Glomerular endothelial cell (primary cell): ENCODE measurements at regions not wholly inside any gene's neighbourhood (a gene's known extent, or its start where the extent isn't known, plus 50 kb on each side); places are given as distances from the start of the nearest gene placed in this dataset.

Experiments
- DNase-seq: peaks from one replicate; pipeline ENCODE4 v3.0.0-alpha.2; 2011; ENCODE audit warnings: low read depth, low spot score; ENCODE audit errors: extremely low read depth

GRCh38 chr5:124920909-124921666 lies 174.6 kb upstream of the ZNF608 start:
- no peak for DNase-seq

GRCh38 chr5:124921694-124922093 lies 175.3 kb upstream of the ZNF608 start:
- DNase-seq: no peak

- no peak for DNase-seq
Observed at GRCh38 chr5:124922255-124922975, 176.0 kb upstream of the ZNF608 start.

GRCh38 chr5:124923131-124923530 lies 176.7 kb upstream of the ZNF608 start:
- no peak for DNase-seq

- DNase-seq: no peak
Observed at GRCh38 chr5:124924729-124925128, 178.3 kb upstream of the ZNF608 start.

- no peak for DNase-seq
Observed at GRCh38 chr5:124927735-124928134, 181.3 kb upstream of the ZNF608 start.

- no peak for DNase-seq
Observed at GRCh38 chr5:124929000-124929399, 182.6 kb upstream of the ZNF608 start.

- no peak for DNase-seq
Observed at GRCh38 chr5:124932791-124933600, 186.6 kb upstream of the ZNF608 start.

- DNase-seq: no peak
Observed at GRCh38 chr5:124935065-124935464, 188.6 kb upstream of the ZNF608 start.

GRCh38 chr5:124936626-124936933 lies 190.1 kb upstream of the ZNF608 start:
- no peak for DNase-seq

- DNase-seq: no peak
Observed at GRCh38 chr5:124941051-124942049, 194.9 kb upstream of the ZNF608 start.

- DNase-seq: peak; percentile 55
Observed at GRCh38 chr5:124948062-124948753, 201.8 kb upstream of the ZNF608 start.

GRCh38 chr5:124948754-124949275 lies 202.4 kb upstream of the ZNF608 start:
- no peak for DNase-seq

- DNase-seq: no peak
Observed at GRCh38 chr5:124949862-124950261, 203.4 kb upstream of the ZNF608 start.

GRCh38 chr5:124951105-124951504 lies 204.7 kb upstream of the ZNF608 start:
- no peak for DNase-seq

- DNase-seq: no peak
Observed at GRCh38 chr5:124951661-124952060, 205.2 kb upstream of the ZNF608 start.

GRCh38 chr5:124952079-124952478 lies 205.6 kb upstream of the ZNF608 start:
- no peak for DNase-seq

GRCh38 chr5:124952566-124952965 lies 206.1 kb upstream of the ZNF608 start:
- DNase-seq: no peak

GRCh38 chr5:124954784-124955183 lies 208.3 kb upstream of the ZNF608 start:
- no peak for DNase-seq
